Ovary (tissue), 3 donors: ENCODE measurements at regions not wholly inside any gene's neighbourhood (a gene's known extent, or its start where the extent isn't known, plus 50 kb on each side); places are given as distances from the start of the nearest gene placed in this dataset.

Experiments
- EP300 ChIP-seq: sonication (generic); formaldehyde crosslinking; IDR thresholded peaks from one replicate; pipeline ENCODE4 v1.6.1; 2017; ENCODE audit warnings: antibody characterized with exemption
- TF ChIP-seq, protein P1 (sequence below), 3 donors: fragments of 450-650 bp in 2 of 3; fragments of 200-600 bp in 1 of 3; IDR thresholded peaks; one replicate each; pipeline versions ENCODE4 v1.5.1 to v1.8.0; 2016 to 2022; ENCODE audit warnings: antibody characterized with exemption in 3 of 3, mild to moderate bottlenecking in 1 of 3
- donor health status: DM: no; HTN: no; CAD: no.

DNA sequence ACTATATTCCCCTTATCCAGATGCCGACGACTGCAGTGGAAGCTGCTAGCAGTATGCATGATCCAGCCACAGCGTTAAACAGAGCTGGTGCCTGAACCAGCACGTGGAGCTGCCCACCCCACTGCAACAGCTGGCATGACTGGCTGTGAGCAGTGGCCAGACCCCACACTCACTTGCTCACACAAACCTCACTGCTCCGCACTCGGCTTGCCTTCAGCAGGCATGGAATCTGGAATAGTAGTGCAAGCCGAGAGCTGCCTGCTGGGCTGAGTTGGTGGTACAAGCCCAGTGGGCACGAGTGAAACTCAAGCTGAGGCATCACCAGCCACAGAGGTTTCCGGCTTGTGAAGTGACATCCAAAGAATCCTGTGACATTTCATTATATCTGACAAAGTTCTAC, 1197.6 kb downstream of the FAM133A start:
- TF ChIP-seq, protein P1, sequence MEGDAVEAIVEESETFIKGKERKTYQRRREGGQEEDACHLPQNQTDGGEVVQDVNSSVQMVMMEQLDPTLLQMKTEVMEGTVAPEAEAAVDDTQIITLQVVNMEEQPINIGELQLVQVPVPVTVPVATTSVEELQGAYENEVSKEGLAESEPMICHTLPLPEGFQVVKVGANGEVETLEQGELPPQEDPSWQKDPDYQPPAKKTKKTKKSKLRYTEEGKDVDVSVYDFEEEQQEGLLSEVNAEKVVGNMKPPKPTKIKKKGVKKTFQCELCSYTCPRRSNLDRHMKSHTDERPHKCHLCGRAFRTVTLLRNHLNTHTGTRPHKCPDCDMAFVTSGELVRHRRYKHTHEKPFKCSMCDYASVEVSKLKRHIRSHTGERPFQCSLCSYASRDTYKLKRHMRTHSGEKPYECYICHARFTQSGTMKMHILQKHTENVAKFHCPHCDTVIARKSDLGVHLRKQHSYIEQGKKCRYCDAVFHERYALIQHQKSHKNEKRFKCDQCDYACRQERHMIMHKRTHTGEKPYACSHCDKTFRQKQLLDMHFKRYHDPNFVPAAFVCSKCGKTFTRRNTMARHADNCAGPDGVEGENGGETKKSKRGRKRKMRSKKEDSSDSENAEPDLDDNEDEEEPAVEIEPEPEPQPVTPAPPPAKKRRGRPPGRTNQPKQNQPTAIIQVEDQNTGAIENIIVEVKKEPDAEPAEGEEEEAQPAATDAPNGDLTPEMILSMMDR (IDR thresholded peaks at IDR 0.05) = no peak
- TF ChIP-seq EP300 = no peak
